Spleen (tissue), 11 donors: ENCODE measurements at regions not wholly inside any gene's neighbourhood (a gene's known extent, or its start where the extent isn't known, plus 50 kb on each side); places are given as distances from the start of the nearest gene placed in this dataset.

ENCODE experiments used
- DNase-seq: peaks from one replicate; pipeline ENCODE4 v3.0.0-alpha.2; 2020
- H3K27ac ChIP-seq, 8 donors: fragments of 200-600 bp; sonication (generic) in 7 of 8; 1 replicate in 4 of 8; 2 replicates in 4 of 8; pipeline versions ENCODE4 v1.5.0 to v1.8.0; 2016 to 2021; ENCODE audit warnings: inconsistent platforms in 4 of 8, mild to moderate bottlenecking in 4 of 8, moderate library complexity in 1 of 8
- H3K27me3 ChIP-seq, 7 donors: fragments of 200-600 bp; sonication (generic) in 6 of 7; replicated peaks in 1 of 7; 1 replicate in 4 of 7; 2 replicates in 3 of 7; pipeline versions ENCODE4 v1.5.0 to v1.8.0; 2016 to 2021; ENCODE audit warnings: inconsistent platforms in 3 of 7, mild to moderate bottlenecking in 1 of 7
- H3K36me3 ChIP-seq, 6 donors: fragments of 200-600 bp; sonication (generic) in 5 of 6; 1 replicate in 4 of 6; 2 replicates in 2 of 6; pipeline versions ENCODE4 v1.5.0 to v1.8.0; 2016 to 2021; ENCODE audit warnings: inconsistent platforms in 2 of 6
- H3K4me1 ChIP-seq, 6 donors: fragments of 200-600 bp; sonication (generic) in 5 of 6; 1 replicate in 3 of 6; 2 replicates in 3 of 6; pipeline versions ENCODE4 v1.5.0 to v1.8.0; 2016 to 2021; ENCODE audit warnings: inconsistent platforms in 3 of 6
- H3K4me3 ChIP-seq, 8 donors: fragments of 200-600 bp; sonication (generic) in 7 of 8; 1 replicate in 4 of 8; 2 replicates in 4 of 8; pipeline versions ENCODE4 v1.5.0 to v1.8.0; 2016 to 2021; ENCODE audit warnings: inconsistent platforms in 4 of 8, mild to moderate bottlenecking in 4 of 8, moderate library complexity in 2 of 8
- H3K9me3 ChIP-seq, 8 donors: fragments of 200-600 bp; sonication (generic) in 7 of 8; 1 replicate in 4 of 8; 2 replicates in 4 of 8; pipeline versions ENCODE4 v1.5.0 to v1.8.0; 2016 to 2021; ENCODE audit warnings: inconsistent platforms in 4 of 8
- POLR2A ChIP-seq, 3 donors: fragments of 450-650 bp; IDR thresholded peaks; one replicate each; pipeline ENCODE4 v1.5.1; 2017; ENCODE audit warnings: antibody characterized with exemption in 3 of 3, mild to moderate bottlenecking in 1 of 3
- POLR2AphosphoS5 ChIP-seq, 3 donors: sonication (generic); formaldehyde crosslinking; IDR thresholded peaks; one replicate each; pipeline ENCODE4 v1.5.1; 2017; ENCODE audit warnings: antibody characterized with exemption in 3 of 3
- WGBS, 5 donors: extraction: QIAGEN DNeasy Blood & Tissue Kit in 3 of 5; methylation state at CpG; one replicate each; pipeline versions ENCODE4 v1.1.5 to v1.1.7; 2013 to 2018; 5-methylcytosine and 5-hydroxymethylcytosine counted together
- intact Hi-C: fragments of 100-400 bp; cut with DNase I; formaldehyde crosslinking; loops from one replicate; pipeline ENCODE4 v1.15.0; 2023; ENCODE audit warnings: low total_unique reads
- TF ChIP-seq, protein P1 (sequence below), 11 experiments: fragments of 200-600 bp in 7 of 11; fragments of 450-650 bp in 4 of 11; sonication (generic) in 4 of 11; IDR thresholded peaks in 8 of 11; conservative IDR thresholded peaks in 3 of 11; 1 replicate in 7 of 11; 2 replicates in 4 of 11; pipeline versions ENCODE4 v1.4.0 to v1.8.0; 2016 to 2021; ENCODE audit warnings: antibody characterized with exemption in 11 of 11, inconsistent platforms in 4 of 11, mild to moderate bottlenecking in 1 of 11
- donor health status: healthy with polysubstance abuse.
- donor health status: DM: no; HTN: no; CAD: no; lungs with moderate emphysema.
- donor health status: DM: no; HTN: no; CAD: no.
- donor health status: Bipolar disorder and iron deficiency.
- donor health status: healthy.
- donor health status: DM: no; HTN: no; CAD: no.
- donor health status: DM: yes; HTN: yes; CAD: no.

DNA sequence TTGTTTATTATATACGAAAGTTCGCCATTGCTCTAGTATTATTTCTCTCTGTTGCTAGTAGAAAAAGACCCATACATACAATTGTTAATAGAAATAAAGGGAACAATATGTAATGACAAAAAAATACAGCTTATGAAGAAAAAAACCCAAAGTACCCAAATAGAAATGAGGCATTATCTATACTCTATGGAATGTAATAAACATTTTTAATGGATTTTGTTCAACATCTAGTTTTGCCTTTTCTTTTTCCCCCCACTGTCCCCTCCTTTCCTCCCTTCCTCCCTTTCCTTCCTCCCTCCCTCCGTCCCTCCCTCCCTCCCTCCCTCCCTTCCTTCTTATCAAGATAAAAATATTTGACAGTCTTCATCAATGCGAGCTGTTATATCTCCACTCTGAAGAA, 81.5 kb upstream of the NEK7 start:
- no peak overlapping the region for H3K27ac ChIP-seq
- H3K4me1 ChIP-seq, result no peaks in the 10 kb centered on the region
- H3K4me3 ChIP-seq, result no peak overlapping the region
- TF ChIP-seq POLR2AphosphoS5 (IDR thresholded peaks at IDR 0.05) (no peak), POLR2A (IDR thresholded peaks at IDR 0.05) (no peak)
- TF ChIP-seq, protein P1, sequence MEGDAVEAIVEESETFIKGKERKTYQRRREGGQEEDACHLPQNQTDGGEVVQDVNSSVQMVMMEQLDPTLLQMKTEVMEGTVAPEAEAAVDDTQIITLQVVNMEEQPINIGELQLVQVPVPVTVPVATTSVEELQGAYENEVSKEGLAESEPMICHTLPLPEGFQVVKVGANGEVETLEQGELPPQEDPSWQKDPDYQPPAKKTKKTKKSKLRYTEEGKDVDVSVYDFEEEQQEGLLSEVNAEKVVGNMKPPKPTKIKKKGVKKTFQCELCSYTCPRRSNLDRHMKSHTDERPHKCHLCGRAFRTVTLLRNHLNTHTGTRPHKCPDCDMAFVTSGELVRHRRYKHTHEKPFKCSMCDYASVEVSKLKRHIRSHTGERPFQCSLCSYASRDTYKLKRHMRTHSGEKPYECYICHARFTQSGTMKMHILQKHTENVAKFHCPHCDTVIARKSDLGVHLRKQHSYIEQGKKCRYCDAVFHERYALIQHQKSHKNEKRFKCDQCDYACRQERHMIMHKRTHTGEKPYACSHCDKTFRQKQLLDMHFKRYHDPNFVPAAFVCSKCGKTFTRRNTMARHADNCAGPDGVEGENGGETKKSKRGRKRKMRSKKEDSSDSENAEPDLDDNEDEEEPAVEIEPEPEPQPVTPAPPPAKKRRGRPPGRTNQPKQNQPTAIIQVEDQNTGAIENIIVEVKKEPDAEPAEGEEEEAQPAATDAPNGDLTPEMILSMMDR (IDR thresholded peaks at IDR 0.05 in 8 of 11, conservative IDR thresholded peaks at IDR 0.05 in 3 of 11), result no peak
- no peaks in the 10 kb centered on the region for H3K36me3 ChIP-seq
- intact Hi-C loops, result no loop called here
- no peaks in the 10 kb centered on the region for H3K27me3 ChIP-seq
- no peak for DNase-seq
- H3K9me3 ChIP-seq, result peaks cover 0 to 3% (median 0%) of the 10 kb centered on the region in 8 donors
- WGBS, 5 donors, result 76 to 88% (median 79%) methylated on average over 4 of the region's 4 CpGs

DNA sequence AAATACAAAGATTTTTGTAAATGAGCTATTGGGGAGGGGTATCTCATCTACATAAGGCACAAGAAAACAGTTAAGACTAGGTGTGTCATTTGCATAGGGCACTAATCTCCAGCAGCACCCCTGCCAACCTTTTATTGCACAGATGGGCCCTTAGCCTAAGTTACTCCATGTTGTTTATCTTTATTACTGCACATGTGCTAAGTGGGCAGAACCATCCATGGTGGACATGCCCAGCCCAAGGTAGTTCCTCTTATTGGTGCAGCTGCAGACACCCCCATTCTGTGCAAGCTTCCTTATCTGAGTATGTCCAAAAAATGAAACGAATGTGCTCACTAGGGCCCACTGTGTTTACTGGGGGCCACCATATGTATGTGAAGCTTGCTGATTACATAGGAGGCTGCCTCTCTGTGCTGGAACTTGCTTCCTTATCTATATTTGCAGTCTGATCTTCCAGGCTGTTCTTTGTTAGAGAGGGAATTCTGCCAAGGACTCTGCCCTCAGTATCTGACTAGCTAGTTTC, 77.3 kb upstream of the NEK7 start:
- Histone ChIP-seq H3K9me3 (peaks cover 0 to 3% (median 0%) of the 10 kb centered on the region in 8 donors), H3K27ac (no peak overlapping the region), H3K4me3 (no peak overlapping the region), H3K27me3 (no peaks in the 10 kb centered on the region), H3K36me3 (no peaks in the 10 kb centered on the region), H3K4me1 (no peaks in the 10 kb centered on the region)
- intact Hi-C loops, result no loop called here
- no peak for DNase-seq
- WGBS, 5 donors, result 24 to 46% (median 42%) methylated on average over 1 of the region's 1 CpG
- TF ChIP-seq POLR2AphosphoS5 (IDR thresholded peaks at IDR 0.05) (no peak), POLR2A (IDR thresholded peaks at IDR 0.05) (no peak)
- TF ChIP-seq, protein P1 (IDR thresholded peaks at IDR 0.05 in 8 of 11, conservative IDR thresholded peaks at IDR 0.05 in 3 of 11), result no peak

DNA sequence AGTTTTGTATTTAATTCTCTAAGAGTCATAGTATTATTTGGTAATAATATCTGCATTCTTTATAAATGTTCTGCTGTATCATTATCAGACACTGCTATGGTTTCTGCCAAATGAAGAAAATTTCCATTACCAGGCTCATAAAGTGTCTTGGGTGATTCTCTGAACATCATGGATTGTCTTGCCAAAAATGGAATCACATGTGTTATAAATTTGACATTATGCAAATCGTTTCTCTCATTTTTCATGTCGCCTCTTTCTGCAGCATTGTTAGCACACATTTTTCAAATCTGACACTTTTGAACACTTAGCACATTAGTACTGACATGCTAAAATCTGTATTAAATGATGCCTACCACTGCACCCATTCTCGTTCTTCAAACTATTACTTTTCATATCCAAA, 74.2 kb upstream of the NEK7 start:
- peaks cover 0 to 3% (median 0%) of the 10 kb centered on the region in 8 donors for H3K9me3 ChIP-seq
- no peaks in the 10 kb centered on the region for H3K4me1 ChIP-seq
- H3K4me3 ChIP-seq, result no peak overlapping the region
- DNase-seq, result no peak
- no peaks in the 10 kb centered on the region for H3K27me3 ChIP-seq
- TF ChIP-seq POLR2AphosphoS5 (IDR thresholded peaks at IDR 0.05) (no peak), POLR2A (IDR thresholded peaks at IDR 0.05) (no peak)
- TF ChIP-seq, protein P1 (IDR thresholded peaks at IDR 0.05 in 8 of 11, conservative IDR thresholded peaks at IDR 0.05 in 3 of 11), result no peak
- H3K27ac ChIP-seq, result no peak overlapping the region
- no peaks in the 10 kb centered on the region for H3K36me3 ChIP-seq
- 72 to 89% (median 85%) methylated on average over 3 of the region's 3 CpGs for WGBS, 5 donors
- intact Hi-C loops, result loop anchor here (10.0 kb wide), 1 partner anchor 382 kb away; no protein-coding TSS in a partner anchor

DNA sequence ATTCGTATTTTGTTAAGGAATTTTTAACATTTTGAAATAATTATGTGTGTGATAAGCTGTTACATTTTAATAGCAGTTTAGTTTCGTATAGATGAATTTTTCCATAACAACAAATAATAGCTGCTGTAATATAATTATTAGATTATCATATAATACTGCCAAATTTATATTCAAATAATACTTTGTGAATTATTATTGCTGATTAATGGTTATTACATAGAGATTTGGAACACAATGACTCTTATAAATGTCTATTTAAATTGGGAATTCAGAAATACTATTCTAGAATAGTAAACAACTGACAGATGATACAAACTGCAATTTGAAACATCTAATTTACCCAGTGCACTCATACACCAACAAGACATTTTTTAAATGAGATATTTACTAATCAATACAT, 73.2 kb upstream of the NEK7 start:
- H3K4me3 ChIP-seq, result no peak overlapping the region
- H3K9me3 ChIP-seq, result peaks cover 0 to 2% (median 0%) of the 10 kb centered on the region in 8 donors
- peaks cover 0 to 7% (median 0%) of the 10 kb centered on the region in 6 donors for H3K4me1 ChIP-seq
- no peaks in the 10 kb centered on the region for H3K27me3 ChIP-seq
- TF ChIP-seq POLR2AphosphoS5 (IDR thresholded peaks at IDR 0.05) (no peak), POLR2A (IDR thresholded peaks at IDR 0.05) (no peak)
- TF ChIP-seq, protein P1 (IDR thresholded peaks at IDR 0.05 in 8 of 11, conservative IDR thresholded peaks at IDR 0.05 in 3 of 11), result no peak
- WGBS, 5 donors, result 84 to 98% (median 93%) methylated on average over 2 of the region's 2 CpGs
- intact Hi-C loops, result loop anchor here (10.0 kb wide), 1 partner anchor 381 kb away; no protein-coding TSS in a partner anchor
- no peaks in the 10 kb centered on the region for H3K36me3 ChIP-seq
- no peak overlapping the region for H3K27ac ChIP-seq
- DNase-seq, result no peak
